ENCODE measurements at regions not wholly inside any gene's neighbourhood (a gene's known extent, or its start where the extent isn't known, plus 50 kb on each side); places are given as distances from the start of the nearest gene placed in this dataset.
"Not testable (repeated sequence)": the region's sequence is repeated elsewhere in the genome, so short reads cannot be mapped to it uniquely, and the experiment has no call there.

DNA sequence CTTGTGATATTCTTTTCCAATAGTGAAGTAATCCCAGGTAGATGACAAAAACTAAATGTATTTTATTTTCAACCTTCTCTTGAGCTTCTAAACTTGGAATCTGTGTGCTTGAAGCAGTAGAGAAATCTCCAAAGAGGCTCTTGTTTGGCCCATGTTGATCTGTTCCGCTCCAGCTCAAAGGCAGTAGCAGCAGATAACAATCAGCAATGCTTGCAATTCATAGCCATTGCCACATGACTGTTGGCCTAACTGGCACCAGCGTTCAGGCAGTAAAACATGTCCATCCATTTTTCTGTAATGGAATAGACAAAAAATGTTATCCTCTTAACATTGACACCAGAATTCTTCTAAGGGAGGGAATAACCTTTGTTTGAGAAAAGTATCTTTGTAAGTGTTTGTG lies 270.7 kb upstream of the MSX2 start:
- no peak for DNase-seq

DNA sequence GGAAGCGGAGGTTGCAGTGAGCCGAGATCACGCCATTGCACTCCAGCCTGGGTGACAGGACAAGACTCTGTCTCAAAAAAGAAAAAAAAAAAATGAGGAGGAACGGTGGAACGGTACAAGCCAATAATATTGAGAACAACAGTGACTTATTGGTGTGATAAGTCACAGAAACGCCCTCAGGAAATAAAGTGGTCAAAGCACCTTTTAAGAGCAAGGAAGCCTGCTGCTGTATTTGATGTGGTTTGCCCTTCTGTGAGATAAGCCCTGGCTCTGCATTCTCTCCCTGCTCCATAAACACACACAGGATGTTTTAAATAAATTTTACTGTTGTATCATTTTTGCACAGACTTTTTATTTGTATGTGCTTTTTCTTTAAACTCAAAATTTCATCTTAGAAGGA lies 269.9 kb upstream of the MSX2 start:
- no peak for DNase-seq

DNA sequence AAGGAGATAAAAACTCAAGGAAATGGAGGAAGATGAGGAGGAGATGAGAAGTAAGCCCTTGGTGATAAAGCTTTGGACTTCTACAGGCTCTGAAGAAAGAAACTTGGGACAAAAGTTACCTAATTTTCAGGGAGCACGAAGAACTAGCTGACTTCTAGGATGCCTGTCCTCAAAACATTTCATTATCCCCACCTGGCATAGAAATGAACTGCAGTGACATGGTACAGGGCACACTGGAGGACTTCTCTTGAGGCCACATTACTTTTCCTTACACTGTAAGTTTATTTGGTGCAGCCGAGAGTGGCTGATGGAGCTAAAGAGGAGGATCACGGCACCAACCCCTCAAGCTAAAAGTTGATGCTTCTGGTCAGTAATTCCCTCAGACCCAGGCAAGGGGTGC lies 269.5 kb upstream of the MSX2 start:
- DNase-seq, result no peak

DNA sequence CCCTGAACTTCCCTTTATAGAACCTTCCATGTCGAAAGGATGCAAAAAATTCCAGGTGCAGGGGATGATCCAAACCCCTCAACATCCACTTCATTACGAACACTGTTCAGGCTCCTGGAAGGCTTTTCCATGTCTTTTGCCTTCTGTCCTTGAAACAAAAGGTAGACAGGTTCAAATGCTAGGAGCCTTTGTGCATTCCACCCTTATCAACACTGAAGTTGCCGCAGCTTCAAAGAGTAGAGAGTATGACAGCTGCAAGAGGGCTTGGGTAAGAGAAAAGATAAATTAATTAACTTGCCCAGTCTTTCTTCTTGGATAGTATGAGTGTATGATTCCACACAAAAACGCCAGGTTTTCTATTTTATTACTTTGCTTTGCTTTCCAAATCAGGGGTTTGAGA lies 269.1 kb upstream of the MSX2 start:
- DNase-seq, result no peak

DNA sequence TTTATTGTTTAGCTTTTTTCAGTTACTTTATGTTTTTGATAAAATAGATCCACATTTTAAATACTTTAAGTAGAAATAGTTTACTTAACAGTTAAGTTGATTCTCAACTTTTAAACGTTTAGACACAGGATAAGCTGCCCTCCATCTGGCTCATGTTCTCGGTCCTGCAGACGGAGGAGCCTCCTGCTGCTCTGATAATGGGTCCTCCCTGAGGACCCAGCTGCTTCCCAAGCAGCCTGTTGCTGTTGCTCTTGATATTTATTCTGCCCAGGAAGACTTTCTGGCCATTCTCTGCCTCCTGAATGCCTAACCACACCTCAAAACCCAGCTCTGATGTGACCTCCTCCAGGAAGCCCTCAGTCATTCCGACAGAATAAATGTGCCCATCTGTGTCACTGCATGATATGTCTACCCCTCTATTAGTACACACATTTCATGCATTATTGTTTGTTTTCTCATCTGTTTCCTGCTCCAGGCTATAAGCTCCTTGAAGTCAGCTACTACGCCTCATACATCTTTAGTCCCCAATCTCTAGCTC lies 267.2 kb upstream of the MSX2 start:
- DNase-seq, result no peak

DNA sequence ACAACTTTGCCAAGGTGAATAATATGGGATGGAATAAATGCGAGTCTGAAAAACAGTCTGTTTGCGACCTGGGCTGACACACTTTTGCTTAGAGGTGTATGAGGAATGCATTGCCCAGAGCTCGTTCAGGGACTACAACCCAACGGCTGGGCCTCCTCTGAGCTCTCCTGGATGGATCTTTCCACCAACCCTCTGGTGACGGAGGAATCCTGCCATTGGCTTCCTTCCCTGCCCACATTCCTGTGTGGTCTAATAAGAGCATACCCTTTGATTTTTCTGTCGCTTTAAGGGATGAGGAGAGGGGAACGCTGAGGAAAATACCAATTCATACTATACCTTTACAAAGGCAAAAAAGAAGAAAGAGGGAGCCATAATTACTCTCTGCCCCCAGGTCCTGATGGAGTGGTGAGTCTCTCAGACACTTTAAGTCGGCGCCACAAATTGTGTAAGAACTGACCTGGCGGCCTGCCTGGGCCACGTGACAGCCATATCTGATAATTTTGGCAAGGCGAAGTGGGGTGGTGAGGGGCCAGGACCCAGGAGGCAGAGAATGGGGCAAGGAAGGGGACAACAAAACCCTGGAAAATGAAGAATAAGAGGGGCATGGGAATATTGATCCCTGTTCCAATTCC lies 265.2 kb upstream of the MSX2 start:
- no peak for DNase-seq

DNA sequence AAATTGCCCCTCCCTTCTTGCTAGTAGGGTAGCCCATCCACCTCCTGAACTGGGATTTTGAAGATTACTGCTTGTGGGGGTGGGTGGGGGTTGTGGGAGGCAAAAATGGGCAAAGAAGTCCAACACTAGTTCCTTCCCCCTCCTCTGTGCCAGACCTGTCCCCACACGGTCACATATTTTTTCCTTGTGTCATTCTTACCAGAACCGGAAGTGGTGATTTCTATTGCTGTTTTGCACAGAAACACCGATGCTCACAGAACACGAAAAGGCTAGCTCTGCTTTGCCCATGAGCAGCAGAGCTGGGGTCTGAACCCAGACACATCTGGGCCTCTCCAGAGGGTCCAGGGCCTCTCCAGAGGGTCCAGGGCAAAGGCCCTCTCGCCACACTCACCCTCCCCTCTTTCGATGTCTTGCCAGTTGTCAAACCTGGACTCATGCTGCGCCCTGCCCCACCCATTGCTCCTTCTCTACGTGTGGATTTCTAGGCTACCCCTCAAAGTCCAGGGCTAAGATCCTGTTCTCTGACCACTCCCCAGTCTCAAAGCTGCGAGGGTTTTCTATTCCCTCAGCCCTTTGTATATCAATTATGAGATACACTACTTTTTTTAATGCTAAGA lies 264.4 kb upstream of the MSX2 start:
- DNase-seq, result no peak

DNA sequence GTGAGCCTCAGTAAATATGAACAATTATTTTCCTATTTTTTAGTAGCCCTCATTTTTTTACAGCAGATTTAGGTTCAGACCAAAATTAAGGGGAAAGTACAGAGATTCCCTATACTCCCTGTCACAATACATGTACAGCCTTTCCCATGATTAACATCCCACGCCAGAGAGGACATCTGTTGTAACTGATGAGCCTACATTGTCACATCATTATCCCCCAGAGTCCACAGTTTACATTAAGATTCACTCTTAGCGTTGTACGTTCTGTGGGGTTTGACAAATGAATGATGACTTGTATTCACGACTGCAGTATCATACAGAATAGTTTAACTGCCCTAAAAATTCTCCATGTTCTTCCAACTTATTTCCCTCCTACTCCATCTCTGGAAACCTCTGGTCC lies 262.3 kb upstream of the MSX2 start:
- no peak for DNase-seq

DNA sequence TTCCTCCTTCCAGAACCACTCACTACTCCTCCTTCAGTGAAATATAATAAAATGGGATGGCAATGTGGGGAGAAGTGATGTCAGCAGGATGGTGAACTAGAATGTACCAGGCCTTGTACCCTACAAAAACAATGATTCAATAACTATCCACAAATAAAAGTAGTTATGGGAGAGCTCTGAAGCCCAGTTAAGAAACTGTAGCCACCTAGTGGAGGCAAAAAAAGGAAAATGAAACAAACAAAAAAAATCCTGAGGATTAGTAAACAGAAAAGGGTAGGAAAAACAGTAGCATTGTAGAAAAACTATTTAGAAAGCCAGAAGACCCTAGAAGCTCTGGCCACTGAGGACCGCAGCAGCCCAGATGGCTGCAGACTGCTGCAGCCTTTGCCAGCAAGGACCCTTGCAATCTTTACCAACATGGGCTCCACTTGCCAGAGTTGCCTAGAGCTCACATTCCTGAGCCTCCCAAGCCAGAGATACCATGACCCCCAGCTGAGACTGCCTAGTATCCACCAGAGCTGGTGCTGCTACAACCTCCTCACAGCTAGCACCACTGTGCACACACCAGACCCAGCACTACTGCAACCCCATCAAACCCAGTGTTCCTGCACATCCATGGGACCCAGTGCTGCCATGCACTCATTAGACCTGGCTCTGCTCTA lies 259.7 kb upstream of the MSX2 start:
- DNase-seq, result no peak

DNA sequence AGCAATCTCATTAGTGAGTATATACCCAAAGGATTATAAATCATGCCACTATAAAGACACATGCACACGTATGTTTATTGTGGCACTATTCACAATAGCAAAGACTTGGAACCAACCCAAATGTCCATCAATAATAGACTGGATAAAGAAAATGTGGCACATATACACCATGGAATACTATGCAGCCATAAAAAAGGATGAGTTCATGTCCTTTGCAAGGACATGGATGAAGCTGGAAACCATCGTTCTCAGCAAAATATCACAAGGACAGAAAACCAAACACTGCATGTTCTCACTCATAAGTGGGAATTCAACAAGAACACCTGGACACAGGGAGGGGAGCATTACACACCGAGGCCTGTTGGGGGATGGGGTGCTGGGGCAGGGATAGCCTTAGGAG lies 252.9 kb upstream of the MSX2 start:
- not testable (repeated sequence) for DNase-seq

DNA sequence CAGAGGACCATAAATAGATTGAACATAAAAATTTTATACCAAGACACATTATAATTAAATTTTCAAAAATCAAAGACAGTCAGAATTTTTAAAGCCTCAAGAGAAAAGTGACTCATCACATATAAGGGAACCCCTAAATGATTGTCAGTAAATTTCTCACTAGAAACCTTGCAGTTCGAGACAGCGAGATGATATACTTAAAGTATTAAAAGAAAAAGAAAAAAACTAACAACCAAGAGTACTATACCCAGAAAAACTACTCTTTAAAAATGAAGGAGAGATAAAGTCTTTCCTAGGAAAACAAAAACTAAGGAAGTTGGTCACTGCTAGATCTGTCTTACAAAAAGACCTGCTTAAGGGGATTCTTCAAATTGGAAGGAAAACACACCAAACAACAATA lies 251.4 kb upstream of the MSX2 start:
- no peak for DNase-seq

DNA sequence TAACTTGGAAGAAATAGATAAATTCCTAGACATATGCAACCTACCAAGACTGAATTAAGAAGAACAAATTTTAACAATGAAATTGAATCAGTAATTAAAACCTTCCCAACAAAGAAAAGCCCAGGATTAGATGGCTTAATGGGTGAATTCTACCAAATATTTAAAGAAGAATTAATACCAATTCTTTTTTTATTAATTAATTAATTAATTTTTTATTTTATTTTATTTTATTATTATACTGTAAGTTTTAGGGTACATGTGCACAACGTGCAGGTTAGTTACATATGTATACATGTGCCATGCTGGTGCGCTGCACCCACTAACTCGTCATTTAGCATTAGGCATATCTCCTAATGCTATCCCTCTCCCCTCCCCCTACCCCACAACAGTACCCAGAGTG lies 248.4 kb upstream of the MSX2 start:
- DNase-seq, result not testable (repeated sequence)

DNA sequence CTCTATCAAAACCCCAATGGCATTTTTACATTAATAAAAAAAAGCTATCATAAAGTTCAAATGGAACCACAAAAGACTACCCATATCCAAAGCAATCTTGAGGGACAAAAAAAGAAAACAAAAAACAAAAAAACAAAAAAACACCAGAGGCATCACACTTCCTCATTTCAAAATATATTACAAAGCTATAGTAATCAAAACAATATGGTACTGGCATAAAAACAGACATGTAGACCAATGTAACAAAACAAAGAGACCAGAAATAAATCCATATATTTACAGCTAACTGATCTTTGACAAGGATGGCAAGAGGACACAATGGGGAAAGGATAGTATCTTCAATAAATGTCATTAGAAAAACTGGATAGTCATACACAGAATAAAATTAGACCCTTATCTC lies 245.1 kb upstream of the MSX2 start:
- DNase-seq, result no peak

DNA sequence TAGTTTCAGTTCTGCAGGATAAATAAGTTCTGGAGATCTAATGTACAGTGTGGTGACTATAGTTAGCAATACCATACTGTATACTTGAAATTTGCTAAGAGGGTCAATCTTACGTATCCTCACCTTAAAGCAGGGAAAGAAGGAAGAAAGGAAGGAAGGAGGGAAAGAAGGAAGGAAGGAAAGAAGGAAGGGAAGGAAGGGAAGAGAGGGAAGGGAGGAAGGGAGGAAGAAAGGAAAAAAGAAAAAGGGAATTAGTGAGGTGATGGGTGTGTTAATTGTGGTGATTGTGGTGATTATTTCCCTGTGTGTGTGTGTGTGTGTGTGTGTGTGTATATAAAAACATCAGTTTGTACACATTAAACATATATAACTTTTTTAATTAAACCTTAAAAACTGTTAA lies 242.6 kb upstream of the MSX2 start:
- no peak for DNase-seq

DNA sequence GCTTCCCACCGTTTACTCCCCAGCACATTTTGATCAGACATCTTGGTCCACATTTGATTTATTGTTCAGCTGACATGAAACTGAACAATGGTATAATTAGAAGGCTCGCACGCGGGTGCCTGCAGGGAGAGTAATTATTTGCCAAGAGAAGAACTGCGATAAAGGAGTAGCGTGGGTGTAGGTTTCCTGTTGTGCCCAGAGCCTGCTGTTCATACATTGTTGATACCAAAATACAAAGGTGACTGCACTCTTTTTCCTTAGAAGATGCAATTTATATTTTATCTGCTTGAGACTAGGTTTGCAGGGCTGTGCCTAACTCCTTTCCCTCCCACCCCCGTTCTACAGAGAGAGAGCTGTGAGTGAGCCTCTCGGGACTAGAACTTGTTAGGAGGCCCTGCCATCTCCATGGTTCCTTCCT lies 241.8 kb upstream of the MSX2 start:
- DNase-seq, result no peak

DNA sequence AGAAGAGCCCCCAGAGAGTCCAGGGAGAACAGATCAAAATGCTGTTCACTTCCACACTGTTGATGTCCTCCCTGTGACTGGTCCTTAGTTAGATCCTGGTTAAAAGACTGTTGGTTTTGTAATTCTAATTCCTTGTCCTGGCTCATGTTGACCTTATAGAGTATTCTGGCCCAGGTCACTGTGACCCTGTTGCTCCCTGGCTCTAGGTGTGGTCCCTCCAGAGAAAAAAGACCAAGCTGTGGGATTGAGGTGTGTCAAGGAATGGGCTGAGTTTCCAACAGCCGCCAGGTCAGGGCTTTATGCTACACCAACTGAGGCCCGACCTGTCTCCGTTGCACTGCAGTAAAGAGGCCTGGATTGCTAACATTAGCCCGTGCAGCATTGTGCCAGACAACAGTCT lies 241.0 kb upstream of the MSX2 start:
- no peak for DNase-seq

DNA sequence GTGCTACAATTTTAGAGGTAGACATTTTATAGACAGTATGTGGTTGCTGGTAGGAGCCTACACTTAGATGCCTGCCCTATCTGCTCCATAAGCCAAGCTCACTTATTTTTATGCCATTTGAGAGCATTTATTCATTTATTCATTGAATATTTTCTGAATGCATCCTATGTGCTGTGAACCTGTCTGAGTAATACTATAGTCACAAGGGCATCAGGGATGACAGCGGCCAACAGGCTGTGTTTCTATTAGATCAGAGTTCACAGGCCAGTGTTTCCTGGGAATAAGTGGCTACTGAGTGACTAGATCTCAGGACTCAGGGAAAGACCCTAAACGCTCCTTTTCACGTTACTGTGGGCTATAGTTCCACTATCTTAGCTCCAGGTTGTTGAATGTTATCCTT lies 235.2 kb upstream of the MSX2 start:
- no peak for DNase-seq

DNA sequence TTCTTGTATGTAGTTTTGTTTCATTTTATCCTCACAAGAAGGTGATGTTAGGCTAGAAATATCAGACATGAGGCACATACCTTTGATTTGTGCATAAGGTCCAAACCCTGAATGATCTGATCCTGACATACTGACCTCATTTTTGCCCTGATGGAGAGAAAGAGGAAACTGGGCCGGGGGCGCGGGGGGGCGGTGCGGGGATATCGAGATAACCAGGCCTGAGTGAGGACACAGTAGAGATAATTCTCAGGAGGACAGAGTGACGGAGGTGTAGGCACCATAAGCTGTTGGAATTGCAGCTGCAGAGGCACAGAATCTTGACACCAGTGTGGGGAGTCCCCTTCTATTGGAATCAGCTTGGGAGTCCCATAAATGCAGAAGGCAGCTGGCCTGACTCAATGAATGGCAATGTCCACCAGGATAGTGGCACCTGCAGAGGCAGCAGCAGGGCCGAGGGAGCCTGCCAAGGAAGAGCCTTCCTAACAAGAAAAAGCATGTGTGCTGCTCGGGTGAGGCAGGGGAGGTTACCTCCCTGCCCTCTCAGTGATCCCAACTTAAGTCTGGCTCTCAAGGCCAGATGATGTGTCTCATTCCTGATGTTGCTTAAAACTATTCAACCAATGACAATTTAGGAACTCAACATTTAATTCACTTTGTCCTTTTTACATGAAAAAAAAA lies 234.3 kb upstream of the MSX2 start:
- no peak for DNase-seq

DNA sequence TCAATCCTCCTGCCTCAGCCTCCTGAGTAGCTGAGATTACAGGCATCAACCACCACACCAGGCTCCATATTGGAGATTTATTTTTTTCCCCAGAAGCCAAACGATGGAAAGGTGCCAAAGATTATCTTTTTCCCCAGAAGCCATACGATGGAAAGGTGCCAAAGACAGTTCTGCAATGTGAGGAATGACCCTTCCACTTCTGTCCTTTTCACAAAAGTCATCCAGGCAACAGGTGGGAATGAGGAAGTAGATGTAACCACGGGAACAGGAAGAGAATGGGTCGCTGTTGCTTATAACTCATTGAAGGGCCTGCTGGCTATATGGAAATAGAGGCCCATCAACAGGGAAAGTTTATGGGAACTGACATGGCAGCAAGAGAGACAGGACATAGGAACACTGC lies 233.7 kb upstream of the MSX2 start:
- DNase-seq, result no peak

DNA sequence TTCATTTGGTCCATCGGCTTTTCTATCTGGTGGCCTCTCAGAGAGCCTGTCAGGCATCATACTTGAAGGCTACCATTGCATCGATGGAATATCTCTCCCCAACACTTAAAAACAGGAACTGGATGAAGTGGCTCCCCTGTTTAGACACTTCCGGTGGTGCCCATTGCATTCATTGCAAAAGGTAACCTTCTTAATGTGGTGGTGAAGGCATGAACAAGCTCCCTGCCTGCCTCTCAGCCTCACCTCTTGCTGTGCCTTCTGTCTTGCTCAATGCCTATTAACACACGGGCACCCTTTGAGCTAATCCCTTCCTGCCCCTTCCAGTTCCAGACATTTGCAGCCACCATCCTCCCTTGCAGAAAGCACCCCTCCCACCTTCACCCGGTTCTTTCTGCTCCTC lies 233.1 kb upstream of the MSX2 start:
- DNase-seq, result no peak

DNA sequence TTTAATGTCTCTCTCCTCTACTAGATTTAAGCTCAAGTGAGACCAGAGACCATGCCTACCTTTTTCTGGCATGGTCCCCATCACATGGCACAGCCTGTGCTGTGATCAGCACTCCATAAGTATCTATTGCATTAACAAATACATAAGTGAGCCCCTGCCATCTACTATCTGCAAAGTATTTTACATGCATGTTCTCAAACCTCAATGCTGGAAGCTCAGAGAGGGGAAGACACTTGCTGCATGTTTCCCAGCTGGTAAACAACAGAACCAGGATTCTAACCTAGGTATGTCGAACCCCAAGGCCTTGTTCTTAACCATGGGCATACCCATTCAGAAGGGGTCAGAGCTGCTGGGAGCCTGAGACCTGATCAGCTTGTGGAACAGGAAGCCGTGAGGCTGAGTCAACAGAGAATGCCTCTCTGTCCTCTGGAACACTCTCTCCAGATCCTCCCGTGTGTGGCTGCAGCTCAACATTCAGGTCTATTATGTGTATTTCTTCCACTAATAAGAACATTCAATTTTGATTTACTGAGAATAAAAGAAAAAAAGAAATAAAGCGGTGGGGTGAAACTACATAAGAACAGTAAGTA lies 232.5 kb upstream of the MSX2 start:
- DNase-seq, result no peak

DNA sequence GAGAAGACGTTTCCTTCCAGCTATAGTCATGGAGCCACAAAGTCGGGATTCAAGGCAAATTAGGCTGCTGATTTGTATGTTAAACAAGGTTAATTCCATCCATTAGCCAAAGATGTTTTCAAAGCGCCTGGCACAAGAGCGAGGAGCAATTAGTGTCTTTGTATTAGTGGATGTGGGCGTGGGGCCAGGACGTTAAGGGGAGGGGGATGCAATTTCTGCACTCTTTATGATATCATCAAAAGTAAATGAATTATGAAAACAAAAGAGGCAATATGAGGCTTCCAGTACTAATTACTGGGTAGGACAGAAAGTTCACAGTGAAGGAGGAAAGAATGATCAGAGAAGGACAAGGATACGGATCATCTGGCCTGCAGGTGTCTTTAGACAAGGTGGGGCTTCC lies 230.9 kb upstream of the MSX2 start:
- peak; percentile 68 for DNase-seq

DNA sequence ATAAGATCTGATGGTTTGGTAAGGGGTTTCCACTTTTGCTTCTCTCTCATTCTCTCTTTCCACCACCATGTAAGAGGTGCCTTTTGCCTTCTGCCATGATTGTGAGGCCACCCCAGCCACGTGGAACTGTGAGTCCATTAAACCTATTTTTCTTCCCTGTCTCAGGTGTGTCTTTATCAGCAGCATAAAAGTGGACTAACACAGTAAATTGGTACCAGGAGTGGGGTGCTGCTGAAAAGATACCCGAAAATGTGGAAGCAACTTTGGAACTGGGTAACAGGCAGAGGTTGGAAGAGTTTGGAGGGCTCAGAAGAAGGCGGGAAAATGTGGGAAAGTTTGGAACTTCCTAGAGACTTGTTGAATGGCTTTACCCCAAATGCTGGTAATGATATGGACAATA lies 226.4 kb upstream of the MSX2 start:
- not testable (repeated sequence) for DNase-seq

DNA sequence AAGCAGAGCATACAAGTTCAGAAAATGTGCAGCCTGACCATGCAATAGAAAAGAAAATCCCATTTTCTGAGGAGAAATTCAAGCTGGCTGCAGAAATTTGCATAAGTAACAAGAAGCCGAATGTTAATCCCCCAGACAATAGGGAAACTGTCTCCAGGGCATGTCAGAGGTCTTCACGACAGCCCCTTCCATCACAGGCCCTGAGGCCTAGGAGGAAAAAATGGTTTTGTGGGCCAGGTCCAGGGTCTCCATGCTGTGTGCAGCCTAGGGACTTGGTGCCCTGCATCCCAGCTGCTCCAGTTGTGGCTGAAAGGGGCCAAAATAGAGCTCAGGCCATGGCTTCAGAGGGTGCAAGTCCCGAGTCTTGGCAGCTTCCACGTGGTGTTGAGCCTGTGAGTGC lies 225.8 kb upstream of the MSX2 start:
- DNase-seq, result not testable (repeated sequence)

Data from NCI-H526 treated with DMSO at 0.1 percent for 48 hours (cell line).